Trophoblast cell (in vitro differentiated cells and primary cell): ENCODE measurements at regions not wholly inside any gene's neighbourhood (a gene's known extent, or its start where the extent isn't known, plus 50 kb on each side); places are given as distances from the start of the nearest gene placed in this dataset.
"Not testable (repeated sequence)": the region's sequence is repeated elsewhere in the genome, so short reads cannot be mapped to it uniquely, and the experiment has no call there.

ENCODE experiments used
- DNase-seq, 2 donors: peaks; one replicate each; pipeline ENCODE4 v3.0.0-alpha.2; 2016
- H2AFZ ChIP-seq: 2 replicates; pipeline ENCODE4 v1.6.1; 2013; ENCODE audit warnings: low read length, moderate library complexity, mild to moderate bottlenecking; ENCODE audit not compliant: insufficient read depth, poor library complexity
- H2AK5ac ChIP-seq: 2 replicates; pipeline ENCODE4 v1.6.1; 2013; ENCODE audit warnings: mild to moderate bottlenecking, low read length
- H2BK120ac ChIP-seq: 2 replicates; pipeline ENCODE4 v1.6.1; 2013; ENCODE audit warnings: low read length, mild to moderate bottlenecking, moderate library complexity; ENCODE audit not compliant: insufficient read depth, poor library complexity
- H2BK12ac ChIP-seq: 2 replicates; pipeline ENCODE4 v1.6.1; 2013; ENCODE audit warnings: mild to moderate bottlenecking, low read length, moderate library complexity
- H2BK5ac ChIP-seq: 2 replicates; pipeline ENCODE4 v1.6.1; 2013; ENCODE audit warnings: low read length, low read depth, moderate library complexity, mild to moderate bottlenecking; ENCODE audit not compliant: poor library complexity
- H3K14ac ChIP-seq: 2 replicates; pipeline ENCODE4 v1.6.1; 2013; ENCODE audit warnings: mild to moderate bottlenecking, low read length
- H3K18ac ChIP-seq: 2 replicates; pipeline ENCODE4 v1.6.1; 2013; ENCODE audit warnings: mild to moderate bottlenecking, low read length
- H3K23ac ChIP-seq: 2 replicates; pipeline ENCODE4 v1.6.1; 2013; ENCODE audit warnings: low read length
- H3K27ac ChIP-seq: 2 replicates; pipeline ENCODE4 v1.5.1; 2013; ENCODE audit warnings: low read depth, mild to moderate bottlenecking, inconsistent platforms, low read length, moderate library complexity
- H3K27me3 ChIP-seq: 2 replicates; pipeline ENCODE4 v1.6.1; 2013; ENCODE audit warnings: inconsistent platforms, mild to moderate bottlenecking, low read length, moderate library complexity; ENCODE audit not compliant: insufficient read depth
- H3K36me3 ChIP-seq, 2 experiments: 1 replicate in 1 of 2; 2 replicates in 1 of 2; pipeline ENCODE4 v1.6.1; 2013; ENCODE audit warnings: low read length in 2 of 2, mild to moderate bottlenecking in 2 of 2, moderate library complexity in 1 of 2; ENCODE audit not compliant: insufficient read depth in 2 of 2, control insufficient read depth in 1 of 2
- H3K4ac ChIP-seq: 2 replicates; pipeline ENCODE4 v1.6.1; 2013; ENCODE audit warnings: low read depth, mild to moderate bottlenecking, low read length, moderate library complexity
- H3K4me1 ChIP-seq, 2 experiments: 1 replicate in 1 of 2; 2 replicates in 1 of 2; pipeline ENCODE4 v1.6.1; 2013; ENCODE audit warnings: low read length in 2 of 2, mild to moderate bottlenecking in 2 of 2, moderate library complexity in 1 of 2; ENCODE audit not compliant: insufficient read depth in 2 of 2, control insufficient read depth in 1 of 2
- H3K4me2 ChIP-seq: 2 replicates; pipeline ENCODE4 v1.6.1; 2013; ENCODE audit warnings: inconsistent platforms, mild to moderate bottlenecking, low read length, moderate library complexity
- H3K4me3 ChIP-seq: 2 replicates; pipeline ENCODE4 v1.5.1; 2013; ENCODE audit warnings: mild to moderate bottlenecking, low read depth, low read length, inconsistent platforms
- H3K79me1 ChIP-seq: one replicate; pipeline ENCODE4 v1.6.1; 2013; ENCODE audit warnings: low read length
- H3K79me2 ChIP-seq: 2 replicates; pipeline ENCODE4 v1.6.1; 2013; ENCODE audit warnings: low read length, mild to moderate bottlenecking; ENCODE audit not compliant: control insufficient read depth, insufficient read depth, poor library complexity
- H3K9ac ChIP-seq: 2 replicates; pipeline ENCODE4 v1.6.1; 2013; ENCODE audit warnings: mild to moderate bottlenecking, low read length
- H3K9me3 ChIP-seq: 2 replicates; pipeline ENCODE4 v1.6.1; 2013; ENCODE audit warnings: low read depth, mild to moderate bottlenecking, control low read depth, inconsistent platforms, low read length; ENCODE audit not compliant: insufficient read depth
- H4K12ac ChIP-seq: 2 replicates; pipeline ENCODE4 v1.6.1; 2013; ENCODE audit warnings: low read depth, mild to moderate bottlenecking, low read length, moderate library complexity
- H4K8ac ChIP-seq: 2 replicates; pipeline ENCODE4 v1.6.1; 2013; ENCODE audit warnings: low read depth, mild to moderate bottlenecking, low read length, moderate library complexity
- H4K91ac ChIP-seq: one replicate; pipeline ENCODE4 v1.6.1; 2013; ENCODE audit warnings: low read depth, mild to moderate bottlenecking, low read length, moderate library complexity
- WGBS: extraction: QIAGEN DNeasy Blood & Tissue Kit; methylation state at CpG from one replicate; pipeline ENCODE4 v1.1.7; 2013; ENCODE audit warnings: missing lambda C conversion rate; ENCODE audit not compliant: insufficient read length, insufficient coverage; ENCODE audit errors: extremely low coverage; 5-methylcytosine and 5-hydroxymethylcytosine counted together

DNA sequence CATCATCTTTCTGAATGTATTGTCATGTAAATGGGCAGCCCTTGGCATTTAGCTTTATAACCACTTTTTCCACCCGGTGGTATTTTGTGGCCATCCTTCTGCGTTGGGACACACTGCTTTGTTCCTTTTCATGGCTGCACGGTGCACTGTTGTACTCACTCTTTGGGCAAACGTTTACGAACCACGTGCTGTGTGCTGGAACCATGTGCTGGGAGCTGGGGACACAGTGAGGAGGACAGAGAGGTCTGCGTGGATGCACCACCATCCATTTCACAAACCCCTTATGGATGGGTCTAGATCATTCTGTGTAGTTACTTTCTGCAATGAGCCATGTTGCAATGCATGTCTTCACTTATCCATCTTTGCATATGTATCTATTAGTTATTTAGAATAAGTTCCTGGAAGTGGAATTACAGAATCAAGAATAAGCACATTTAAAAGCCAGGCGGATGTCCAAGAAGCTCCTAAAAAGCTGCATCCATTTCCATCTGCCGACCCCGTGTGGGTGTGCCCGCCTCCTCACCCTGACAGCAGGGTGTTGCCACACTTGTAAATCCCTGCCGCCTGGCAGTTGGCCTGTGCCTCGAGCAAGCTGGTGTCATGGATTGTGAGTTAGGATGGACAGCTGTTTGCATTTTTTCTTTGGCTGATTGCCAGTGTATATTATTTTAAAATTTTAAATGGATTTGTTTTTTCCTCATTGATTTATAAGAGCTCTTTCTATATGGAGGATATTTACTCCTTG lies 183.8 kb downstream of the LAT start:
- not testable (repeated sequence) for H3K27ac ChIP-seq, H3K36me3 ChIP-seq
- WGBS, result no CpG with 5 or more reads among the region's 13 CpGs

DNA sequence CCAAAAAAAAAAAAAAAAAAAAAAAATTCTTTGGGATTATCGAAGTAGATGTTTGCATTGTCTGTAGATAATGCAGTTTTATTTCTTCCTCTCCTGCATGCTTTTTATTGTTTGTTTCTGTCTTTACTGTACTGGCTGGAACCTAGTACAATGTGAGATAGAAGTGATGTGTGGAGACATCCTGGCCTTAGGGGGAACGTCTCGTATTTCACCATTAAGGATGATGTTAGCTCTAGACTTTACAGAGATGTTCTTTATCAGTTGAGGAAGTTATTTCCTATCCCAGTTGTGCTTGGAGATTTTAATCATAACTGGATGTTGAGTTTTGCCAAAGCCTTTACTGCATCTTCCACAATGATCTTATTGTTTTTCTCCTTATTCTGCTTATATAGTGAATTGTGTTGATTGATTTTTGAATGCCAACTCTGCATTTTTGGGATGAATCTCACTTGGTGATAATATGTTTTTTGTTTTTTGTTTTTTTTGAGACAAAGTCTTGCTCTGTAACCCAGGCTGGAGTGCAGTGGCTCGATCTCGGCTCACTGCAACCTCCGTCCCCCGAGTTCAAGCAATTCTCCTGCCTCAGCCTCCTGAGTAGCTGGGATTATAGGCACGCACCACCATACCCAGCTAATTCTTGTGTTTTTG lies 179.7 kb downstream of the LAT start:
- WGBS, result no CpG with 5 or more reads among the region's 8 CpGs

More for the DNA sequence above, 183.8 kb downstream of the LAT start:
- H3K79me1 ChIP-seq, H2AK5ac ChIP-seq, H3K14ac ChIP-seq, H3K18ac ChIP-seq, H4K91ac ChIP-seq, H3K27me3 ChIP-seq, H2BK120ac ChIP-seq, H3K9ac ChIP-seq, H3K23ac ChIP-seq, H3K4me3 ChIP-seq, DNase-seq, H3K79me2 ChIP-seq, H4K12ac ChIP-seq, H3K4me1 ChIP-seq, H4K8ac ChIP-seq, H2BK5ac ChIP-seq, H3K4me2 ChIP-seq, H2AFZ ChIP-seq, H3K9me3 ChIP-seq, H3K4ac ChIP-seq: not testable (repeated sequence)
- peak overlapping the region; percentile 28 for H2BK12ac ChIP-seq

DNA sequence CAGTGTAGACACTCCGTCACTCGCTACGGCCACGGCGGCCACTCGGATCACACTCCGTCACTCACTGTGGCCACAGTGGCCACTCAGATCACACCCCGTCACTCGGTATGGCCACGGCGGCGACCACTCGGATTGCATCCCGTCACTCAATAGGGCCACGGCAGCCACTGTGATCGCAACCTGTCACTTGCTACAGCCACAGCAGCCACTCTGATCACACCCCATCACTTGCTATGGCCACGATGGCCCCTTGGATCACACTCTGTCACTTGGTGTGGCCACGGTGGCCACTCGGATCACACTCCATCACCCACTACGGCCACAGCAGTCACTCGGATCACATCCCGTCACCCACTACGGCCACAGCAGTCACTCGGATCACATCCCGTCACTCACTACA lies 175.3 kb downstream of the LAT start:
- Histone ChIP-seq H2AK5ac (peak overlapping the region; percentile 4), H3K4me3 (peak overlapping the region; percentile 35), H3K4me1 (peaks cover 8 to 14% of the 10 kb centered on the region in 2 experiments)
- H3K79me2 ChIP-seq, DNase-seq, H2BK12ac ChIP-seq, H3K9ac ChIP-seq, H3K18ac ChIP-seq, H3K4ac ChIP-seq, H3K23ac ChIP-seq, H3K4me2 ChIP-seq, H4K8ac ChIP-seq, H2BK120ac ChIP-seq, H3K9me3 ChIP-seq, H3K14ac ChIP-seq, H2BK5ac ChIP-seq, H4K12ac ChIP-seq, H3K27ac ChIP-seq, H3K27me3 ChIP-seq, H4K91ac ChIP-seq, H3K79me1 ChIP-seq, H2AFZ ChIP-seq, H3K36me3 ChIP-seq: not testable (repeated sequence)
- WGBS, result no CpG with 5 or more reads among the region's 25 CpGs

More for the DNA sequence above, 179.7 kb downstream of the LAT start:
- H2AK5ac ChIP-seq, H4K8ac ChIP-seq, H3K36me3 ChIP-seq, H3K4ac ChIP-seq, H3K14ac ChIP-seq, H3K18ac ChIP-seq, H2AFZ ChIP-seq, H3K9ac ChIP-seq, H2BK5ac ChIP-seq, H3K4me2 ChIP-seq, DNase-seq, H3K79me2 ChIP-seq, H4K12ac ChIP-seq, H3K4me3 ChIP-seq, H2BK12ac ChIP-seq, H3K79me1 ChIP-seq, H3K23ac ChIP-seq, H3K27me3 ChIP-seq, H3K27ac ChIP-seq, H4K91ac ChIP-seq, H3K4me1 ChIP-seq, H3K9me3 ChIP-seq, H2BK120ac ChIP-seq: not testable (repeated sequence)

DNA sequence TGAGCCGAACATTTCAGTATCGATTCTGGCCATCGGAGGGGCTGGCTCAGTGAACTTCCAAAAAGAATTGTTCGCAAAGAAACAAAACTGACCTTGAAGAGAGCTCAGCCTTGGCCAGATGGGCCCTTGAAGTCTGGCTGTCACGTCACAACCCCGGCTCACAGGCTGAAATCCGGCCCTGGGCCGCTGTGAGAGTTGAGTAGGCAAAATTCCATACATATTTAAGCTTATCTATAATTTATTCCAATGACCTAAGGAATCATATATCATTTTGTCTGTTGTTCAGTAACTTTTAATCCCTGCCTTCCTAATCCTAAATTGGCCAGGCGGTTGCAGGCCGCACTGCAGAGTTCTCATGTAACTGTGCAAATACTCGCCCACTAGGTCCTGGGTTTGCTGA lies 174.8 kb downstream of the LAT start:
- H3K18ac ChIP-seq, H3K27me3 ChIP-seq, H4K8ac ChIP-seq, H2BK5ac ChIP-seq, H2BK12ac ChIP-seq, H3K9ac ChIP-seq, H3K9me3 ChIP-seq, H4K91ac ChIP-seq, H2AK5ac ChIP-seq, H3K79me2 ChIP-seq, H3K4ac ChIP-seq, H3K4me2 ChIP-seq, H2BK120ac ChIP-seq, H3K23ac ChIP-seq, H3K27ac ChIP-seq, H3K14ac ChIP-seq, H3K4me3 ChIP-seq, H2AFZ ChIP-seq, H4K12ac ChIP-seq, H3K36me3 ChIP-seq, H3K79me1 ChIP-seq, DNase-seq: not testable (repeated sequence)
- no CpG with 5 or more reads among the region's 11 CpGs for WGBS
- peaks cover 8 to 12% of the 10 kb centered on the region in 2 experiments for H3K4me1 ChIP-seq
